Dermis blood vessel endothelial cell (primary cell): ENCODE measurements at regions not wholly inside any gene's neighbourhood (a gene's known extent, or its start where the extent isn't known, plus 50 kb on each side); places are given as distances from the start of the nearest gene placed in this dataset.
"Not testable (repeated sequence)": the region's sequence is repeated elsewhere in the genome, so short reads cannot be mapped to it uniquely, and the experiment has no call there.

Source experiments
- DNase-seq: peaks from one replicate; pipeline ENCODE4 v3.0.0; 2010

GRCh38 chr3:87867001-87867400, 191.8 kb downstream of the CGGBP1 start:
- DNase-seq = no peak

- DNase-seq = no peak
These were observed 202.7 kb downstream of the CGGBP1 start for GRCh38 chr3:87856126-87856525.

GRCh38 chr3:87855616-87856015, 203.2 kb downstream of the CGGBP1 start:
- DNase-seq = no peak

- DNase-seq = no peak
These were observed 203.6 kb downstream of the CGGBP1 start for GRCh38 chr3:87855211-87855610.

- no peak for DNase-seq
These were observed 210.8 kb downstream of the CGGBP1 start for GRCh38 chr3:87848003-87848402.

- no peak for DNase-seq
These were observed 221.7 kb downstream of the CGGBP1 start for GRCh38 chr3:87837076-87837475.

GRCh38 chr3:87836026-87836425, 222.8 kb downstream of the CGGBP1 start:
- no peak for DNase-seq

GRCh38 chr3:87835236-87835635, 223.6 kb downstream of the CGGBP1 start:
- no peak for DNase-seq

- DNase-seq = no peak
These were observed 224.5 kb downstream of the CGGBP1 start for GRCh38 chr3:87834327-87834726.

- no peak for DNase-seq
These were observed 225.8 kb downstream of the CGGBP1 start for GRCh38 chr3:87833039-87833377.

- no peak for DNase-seq
These were observed 230.8 kb downstream of the CGGBP1 start for GRCh38 chr3:87828046-87828445.

GRCh38 chr3:87822563-87822962, 236.2 kb downstream of the CGGBP1 start:
- no peak for DNase-seq

GRCh38 chr3:87813503-87813902, 245.3 kb downstream of the CGGBP1 start:
- DNase-seq = not testable (repeated sequence)

GRCh38 chr3:87811953-87812352, 246.9 kb downstream of the CGGBP1 start:
- DNase-seq = no peak

- no peak for DNase-seq
These were observed 248.3 kb downstream of the CGGBP1 start for GRCh38 chr3:87810452-87811016.

GRCh38 chr3:87805670-87806069, 253.1 kb downstream of the CGGBP1 start:
- no peak for DNase-seq

GRCh38 chr3:87801409-87801808, 257.4 kb downstream of the CGGBP1 start:
- DNase-seq = no peak

- DNase-seq = no peak
These were observed 258.3 kb downstream of the CGGBP1 start for GRCh38 chr3:87800516-87800915.

GRCh38 chr3:87798567-87798947, 260.2 kb downstream of the CGGBP1 start:
- no peak for DNase-seq

- DNase-seq = no peak
These were observed 260.8 kb downstream of the CGGBP1 start for GRCh38 chr3:87797872-87798566.

GRCh38 chr3:87796843-87797185, 262.0 kb downstream of the CGGBP1 start:
- DNase-seq = no peak

GRCh38 chr3:87796137-87796842, 262.5 kb downstream of the CGGBP1 start:
- DNase-seq = no peak

- DNase-seq = no peak
These were observed 263.1 kb downstream of the CGGBP1 start for GRCh38 chr3:87795701-87796100.

GRCh38 chr3:87793337-87793877, 265.4 kb downstream of the CGGBP1 start:
- DNase-seq = no peak
